Right atrium auricular region (tissue), 2 donors: ENCODE measurements at regions not wholly inside any gene's neighbourhood (a gene's known extent, or its start where the extent isn't known, plus 50 kb on each side); places are given as distances from the start of the nearest gene placed in this dataset.

Experiments
- DNase-seq: peaks from one replicate; pipeline ENCODE4 v3.0.0-alpha.2; 2019; ENCODE audit warnings: low spot score
- H3K27ac ChIP-seq, 2 donors: fragments of 200-600 bp; sonication (generic); 1 replicate in 1 of 2; 2 replicates in 1 of 2; pipeline ENCODE4 v1.5.1; 2016 to 2019
- H3K27me3 ChIP-seq, 2 donors: fragments of 200-600 bp; sonication (generic); one replicate each; pipeline versions ENCODE4 v1.5.1 to v1.6.0; 2017 to 2019
- H3K36me3 ChIP-seq: fragments of 200-600 bp; sonication (generic); one replicate; pipeline ENCODE4 v1.5.1; 2016
- H3K4me1 ChIP-seq, 2 donors: fragments of 200-600 bp; sonication (generic); one replicate each; pipeline versions ENCODE4 v1.5.1 to v1.6.0; 2017 to 2019
- H3K4me3 ChIP-seq, 2 donors: fragments of 200-600 bp; sonication (generic); 1 replicate in 1 of 2; 2 replicates in 1 of 2; pipeline ENCODE4 v1.5.1; 2017 to 2019; ENCODE audit warnings: mild to moderate bottlenecking in 1 of 2, moderate library complexity in 1 of 2
- H3K9me3 ChIP-seq, 2 donors: fragments of 200-600 bp; sonication (generic); one replicate each; pipeline ENCODE4 v1.5.1; 2019
- CTCF ChIP-seq, 2 donors: fragments of 200-600 bp; sonication (generic); IDR thresholded peaks; one replicate each; pipeline ENCODE4 v1.5.1; 2019; ENCODE audit warnings: antibody characterized with exemption in 2 of 2

GRCh38 chr9:86653466-86653865, 293.8 kb downstream of the GAS1 start:
- no peak for TF ChIP-seq CTCF (IDR thresholded peaks at IDR 0.05)

GRCh38 chr9:86652736-86653135, 294.6 kb downstream of the GAS1 start:
- Histone ChIP-seq H3K4me3 (no peak overlapping the region), H3K9me3 (no peaks in the 10 kb centered on the region), H3K27me3 (no peaks in the 10 kb centered on the region), H3K4me1 (no peaks in the 10 kb centered on the region), H3K27ac (no peak overlapping the region), H3K36me3 (no peaks in the 10 kb centered on the region)
- TF ChIP-seq CTCF (IDR thresholded peaks at IDR 0.05): no peak
- DNase-seq: no peak

More at GRCh38 chr9:86653466-86653865, 293.8 kb downstream of the GAS1 start:
- Histone ChIP-seq H3K9me3 (no peaks in the 10 kb centered on the region), H3K4me3 (no peak overlapping the region), H3K27ac (no peak overlapping the region), H3K4me1 (no peaks in the 10 kb centered on the region), H3K36me3 (no peaks in the 10 kb centered on the region), H3K27me3 (no peaks in the 10 kb centered on the region)
- DNase-seq: no peak

DNA sequence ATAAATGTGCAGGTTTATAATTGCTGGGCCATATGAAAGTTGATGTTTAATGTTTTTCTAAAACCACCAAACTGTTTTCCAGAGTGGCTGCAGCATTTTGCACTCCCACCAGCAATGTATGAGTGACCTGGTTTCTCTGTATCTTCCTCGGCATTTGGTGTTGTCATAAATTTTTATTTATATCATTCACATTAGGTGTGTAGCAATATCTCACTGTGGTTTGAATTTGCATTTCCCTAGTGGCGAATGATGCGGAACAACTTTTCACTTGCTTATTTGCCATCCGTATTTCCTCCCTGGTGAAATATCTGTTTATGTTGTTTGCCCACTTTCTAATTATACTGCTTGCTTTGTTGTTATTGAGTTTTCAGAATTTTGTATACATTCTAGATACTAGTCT, 295.7 kb upstream of the TUT7 start:
- no peaks in the 10 kb centered on the region for H3K4me1 ChIP-seq
- no peak overlapping the region for H3K4me3 ChIP-seq
- no peak for DNase-seq
- no peaks in the 10 kb centered on the region for H3K36me3 ChIP-seq
- TF ChIP-seq CTCF (IDR thresholded peaks at IDR 0.05): no peak
- no peaks in the 10 kb centered on the region for H3K27me3 ChIP-seq
- H3K27ac ChIP-seq: no peak overlapping the region
- H3K9me3 ChIP-seq: no peaks in the 10 kb centered on the region

- no peak for DNase-seq
- Histone ChIP-seq H3K4me1 (no peaks in the 10 kb centered on the region), H3K36me3 (no peaks in the 10 kb centered on the region), H3K9me3 (no peaks in the 10 kb centered on the region), H3K27ac (no peak overlapping the region), H3K27me3 (no peaks in the 10 kb centered on the region), H3K4me3 (no peak overlapping the region)
- TF ChIP-seq CTCF (IDR thresholded peaks at IDR 0.05): no peak
Observed at GRCh38 chr9:86648828-86649170, 294.6 kb upstream of the TUT7 start.

DNA sequence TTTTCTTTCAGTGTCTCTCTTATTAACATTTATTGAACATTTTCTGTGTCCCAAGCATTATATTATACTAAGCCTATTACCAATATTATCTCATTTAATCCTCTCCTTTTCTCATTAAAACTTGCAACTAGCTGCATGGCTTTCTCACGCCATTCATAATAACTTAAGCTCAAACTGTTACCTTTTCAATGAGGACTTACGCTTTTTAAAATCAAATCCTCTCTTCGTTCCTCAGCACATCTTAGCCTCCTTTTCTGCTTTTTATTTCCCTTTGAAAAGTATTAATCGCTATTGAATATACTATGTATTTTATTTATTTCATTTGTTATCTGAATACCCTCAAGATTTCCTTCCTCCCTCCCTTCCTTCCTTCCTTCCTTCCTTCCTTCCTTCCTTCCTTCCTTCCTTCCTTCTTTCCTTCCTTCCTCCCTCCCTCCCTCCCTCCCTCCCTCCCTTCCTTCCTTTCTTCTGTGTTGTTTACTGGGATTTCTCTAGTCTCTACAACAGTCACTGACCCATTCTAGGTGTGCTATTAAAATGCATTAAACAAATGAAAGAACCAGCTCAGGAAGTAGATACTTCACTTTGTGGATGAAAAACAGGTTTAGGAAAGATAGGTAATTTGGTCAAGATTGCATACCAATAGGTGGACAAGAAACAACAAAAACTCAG, 294.1 kb upstream of the TUT7 start:
- Histone ChIP-seq H3K4me3 (no peak overlapping the region), H3K27ac (no peak overlapping the region), H3K4me1 (no peaks in the 10 kb centered on the region), H3K9me3 (no peaks in the 10 kb centered on the region), H3K36me3 (no peaks in the 10 kb centered on the region), H3K27me3 (no peaks in the 10 kb centered on the region)
- DNase-seq: no peak
- no peak for TF ChIP-seq CTCF (IDR thresholded peaks at IDR 0.05)

- no peak for DNase-seq
- H3K27ac ChIP-seq: no peak overlapping the region
- H3K4me1 ChIP-seq: no peaks in the 10 kb centered on the region
- no peaks in the 10 kb centered on the region for H3K9me3 ChIP-seq
- H3K4me3 ChIP-seq: no peak overlapping the region
- H3K27me3 ChIP-seq: no peaks in the 10 kb centered on the region
- H3K36me3 ChIP-seq: no peaks in the 10 kb centered on the region
- no peak for TF ChIP-seq CTCF (IDR thresholded peaks at IDR 0.05)
Observed at GRCh38 chr9:86645303-86645702, 291.1 kb upstream of the TUT7 start.
